HepG2 (cell line): ENCODE measurements at regions not wholly inside any gene's neighbourhood (a gene's known extent, or its start where the extent isn't known, plus 50 kb on each side); places are given as distances from the start of the nearest gene placed in this dataset.
A peak's percentile ranks its signal among the peaks of the same experiment; 100 is the strongest.

ENCODE experiments used
- ATAC-seq: fragments of 200-7000 bp; cut with Tn5 transposase; 3 replicates; pipeline ENCODE4 v1.9.1; 2020; ENCODE audit warnings: mild to moderate bottlenecking, moderate library complexity
- BruUV-seq: library from RNA; stranded (reverse); fragments of 400-500 nt; replicated peaks from 2 replicates; lab custom pipeline; 2021; lab: Mats Ljungman, UMichigan
- CTCF ChIA-PET: fragments of 300-600 bp; formaldehyde crosslinking; extraction: SDS; loops from one replicate; lab custom pipeline; 2021; ENCODE audit warnings: low total read pairs, inconsistent platforms, low intra/inter-chr PET ratio; lab: Yijun Ruan, JAX
- POLR2A ChIA-PET: fragments of 350-600 bp; sonication (Branson Sonifier 250); formaldehyde crosslinking; loops from one replicate; lab custom pipeline; 2020; ENCODE audit warnings: antibody characterized with exemption, inconsistent platforms; lab: Yijun Ruan, JAX
- DNase-seq: peaks from one replicate; pipeline ENCODE4 v3.0.0-alpha.2; 2015; ENCODE audit warnings: low spot score
- FAIRE-seq: peaks from 3 replicates; lab custom pipeline; 2011; peaks lifted over from hg19 to GRCh38; lab: Jason Lieb, UNC
- H2AFZ ChIP-seq: one replicate; pipeline ENCODE4 v1.6.1; 2011; ENCODE audit warnings: low read length, inconsistent platforms
- H3K27ac ChIP-seq: fragments of 300-600 bp; 3 replicates; pipeline ENCODE4 v1.8.0; 2011; ENCODE audit warnings: mixed run types, mild to moderate bottlenecking, mixed read lengths, low read length, inconsistent platforms; ENCODE audit not compliant: insufficient read depth; ENCODE audit errors: extremely low read length
- H3K27me3 ChIP-seq, 2 experiments: fragments of 200-600 bp in 1 of 2; 2 replicates in 1 of 2; 3 replicates in 1 of 2; pipeline versions ENCODE4 v1.6.0 to v1.8.0; 2011; ENCODE audit warnings: low read length in 2 of 2, mild to moderate bottlenecking in 2 of 2, moderate library complexity in 2 of 2, inconsistent platforms in 1 of 2; ENCODE audit not compliant: insufficient read depth in 2 of 2, control insufficient read depth in 1 of 2
- H3K36me3 ChIP-seq, 2 experiments: fragments of 200-600 bp in 1 of 2; replicated peaks in 1 of 2; 2 replicates in 1 of 2; 3 replicates in 1 of 2; pipeline versions ENCODE4 v1.5.1 to v1.8.0; 2011; ENCODE audit warnings: low read length in 2 of 2, inconsistent platforms in 1 of 2; ENCODE audit not compliant: insufficient read depth in 2 of 2, control insufficient read depth in 1 of 2
- H3K4me1 ChIP-seq: 2 replicates; pipeline ENCODE4 v1.5.1; 2012; ENCODE audit warnings: low read length, inconsistent platforms; ENCODE audit not compliant: insufficient read depth
- H3K4me2 ChIP-seq: 2 replicates; pipeline ENCODE4 v1.6.0; 2011; ENCODE audit warnings: low read depth, low read length, inconsistent platforms
- H3K4me3 ChIP-seq, 3 experiments: fragments of 200-600 bp in 1 of 3; sonication (generic), shearing (Covaris generic) in 1 of 3; replicated peaks in 1 of 3; 2 replicates each; pipeline ENCODE4 v1.5.1; 2011 to 2016; ENCODE audit warnings: low read length in 3 of 3, inconsistent platforms in 2 of 3, low read depth in 2 of 3, mild to moderate bottlenecking in 2 of 3, control low read depth in 1 of 3, mixed read lengths in 1 of 3; ENCODE audit not compliant: insufficient read depth in 1 of 3
- H3K79me2 ChIP-seq: one replicate; pipeline ENCODE4 v1.6.1; 2011; ENCODE audit warnings: low read length, inconsistent platforms; ENCODE audit not compliant: insufficient read depth
- H3K9ac ChIP-seq: 2 replicates; pipeline ENCODE4 v1.6.0; 2011; ENCODE audit warnings: mild to moderate bottlenecking, low read depth, low read length, inconsistent platforms; ENCODE audit not compliant: insufficient read depth
- H3K9me3 ChIP-seq: 2 replicates; pipeline ENCODE4 v1.5.1; 2012; ENCODE audit warnings: mild to moderate bottlenecking, low read length
- H4K20me1 ChIP-seq: 2 replicates; pipeline ENCODE4 v1.6.0; 2011; ENCODE audit warnings: inconsistent platforms, mild to moderate bottlenecking, low read length, moderate library complexity; ENCODE audit not compliant: insufficient read depth
- ATAD3A ChIP-seq: sonication (generic); formaldehyde crosslinking; IDR thresholded peaks from 2 replicates; pipeline ENCODE4 v1.4.0; 2020; ENCODE audit warnings: missing genetic modification reagents
- CCDC6 ChIP-seq: sonication (generic); formaldehyde crosslinking; IDR thresholded peaks from 2 replicates; pipeline ENCODE4 v1.8.1; 2022; ENCODE audit warnings: mild to moderate bottlenecking, missing genetic modification reagents, moderate library complexity
- FOXA3 ChIP-seq: IDR thresholded peaks from 2 replicates; pipeline ENCODE4 v1.6.1; 2016; ENCODE audit warnings: missing genetic modification reagents, missing compliant biosample characterization
- FOXO4 ChIP-seq: sonication (generic); formaldehyde crosslinking; conservative IDR thresholded peaks from 2 replicates; pipeline ENCODE4 v1.8.1; 2023; ENCODE audit warnings: missing genetic modification reagents
- NBN ChIP-seq: fragments of 450-650 bp; conservative IDR thresholded peaks from 2 replicates; pipeline ENCODE4 v1.6.1; 2017
- NCOA1 ChIP-seq: sonication (generic); formaldehyde crosslinking; IDR thresholded peaks from 2 replicates; pipeline ENCODE4 v1.9.0; 2021; ENCODE audit warnings: missing genetic modification reagents
- SKI ChIP-seq: fragments of 450-650 bp; IDR thresholded peaks from one replicate; pipeline ENCODE4 v1.6.1; 2018; ENCODE audit warnings: mild to moderate bottlenecking; ENCODE audit not compliant: partially characterized antibody
- TAF15 ChIP-seq: fragments of 200-400 bp; formaldehyde crosslinking; IDR thresholded peaks from one replicate; pipeline ENCODE4 v1.6.1; 2018; ENCODE audit warnings: mild to moderate bottlenecking, low read depth, low read length; ENCODE audit not compliant: poor library complexity, severe bottlenecking
- ZFP36L1 ChIP-seq: sonication (generic); formaldehyde crosslinking; IDR thresholded peaks from 2 replicates; pipeline ENCODE4 v1.8.0; 2022; ENCODE audit warnings: mild to moderate bottlenecking, missing genetic modification reagents, moderate library complexity
- ZFP62 ChIP-seq: sonication (generic); formaldehyde crosslinking; IDR thresholded peaks from 2 replicates; pipeline ENCODE4 v1.4.0; 2020; ENCODE audit warnings: missing genetic modification reagents
- ZNF317 ChIP-seq: sonication (generic); formaldehyde crosslinking; IDR thresholded peaks from 2 replicates; pipeline ENCODE4 v1.5.0; 2020; ENCODE audit warnings: mild to moderate bottlenecking, missing genetic modification reagents
- whole genome bisulfite sequencing: methylation state at CpG from one replicate; pipeline ENCODE4 v1.1.6; 2017; ENCODE audit warnings: low lambda C conversion rate; 5-methylcytosine and 5-hydroxymethylcytosine counted together
- in situ Hi-C: cut with HindIII; loops from 2 replicates; pipeline ENCODE4 v1.10.0; 2017; ENCODE audit warnings: low pct_unique_long_range_greater_than_20kb; ENCODE audit not compliant: extremely low pct_ligation_motif_present
- intact Hi-C: fragments of 100-400 bp; cut with micrococcal nuclease; formaldehyde crosslinking; loops from one replicate; pipeline ENCODE4 v1.10.0; 2022; ENCODE audit not compliant: unreplicated experiment
- TF ChIP-seq, protein P1 (sequence below): sonication (generic); formaldehyde crosslinking; IDR thresholded peaks from 2 replicates; pipeline ENCODE4 v1.4.0; 2020; ENCODE audit warnings: low read depth, mild to moderate bottlenecking, missing genetic modification reagents
- TF ChIP-seq, protein P2 (sequence below): IDR thresholded peaks from 2 replicates; pipeline ENCODE4 v1.6.1; 2018; ENCODE audit warnings: missing genetic modification reagents, mild to moderate bottlenecking, missing compliant biosample characterization

GRCh38 chr10:109454691-109455090 lies 468.6 kb downstream of the XPNPEP1 start:
- FAIRE-seq = no peak
- no peak for ATAC-seq
- TF ChIP-seq ZNF317 (CRISPR knock-in tag) = no peak
- TF ChIP-seq FOXO4 (CRISPR knock-in tag) = no peak

DNA sequence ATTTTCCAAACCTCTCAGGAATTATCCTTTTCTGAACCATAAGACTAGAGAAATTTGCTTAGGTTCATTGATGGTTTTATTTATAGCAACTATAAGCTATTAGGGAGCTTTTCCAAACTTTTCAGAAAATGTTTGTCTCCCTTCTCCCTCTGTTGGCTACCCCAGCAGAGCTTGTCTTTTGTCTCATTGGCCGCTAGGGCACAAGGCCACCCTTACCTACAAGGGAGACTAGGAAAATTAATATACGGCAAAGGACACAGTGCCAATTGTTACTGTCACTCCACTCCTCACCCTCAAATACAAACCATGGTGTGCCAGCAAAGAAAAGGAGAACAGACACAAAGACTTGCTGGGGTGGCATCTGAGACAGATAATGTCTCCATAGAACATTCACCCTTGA lies 471.4 kb downstream of the XPNPEP1 start:
- TF ChIP-seq NBN = no peak
- no peak for TF ChIP-seq TAF15
- TF ChIP-seq CCDC6 = no peak
- no peak for TF ChIP-seq FOXA3 (CRISPR knock-in tag)
- no peak for TF ChIP-seq ZFP36L1
- TF ChIP-seq NCOA1 (CRISPR knock-in tag) = no peak
- TF ChIP-seq, protein P1, sequence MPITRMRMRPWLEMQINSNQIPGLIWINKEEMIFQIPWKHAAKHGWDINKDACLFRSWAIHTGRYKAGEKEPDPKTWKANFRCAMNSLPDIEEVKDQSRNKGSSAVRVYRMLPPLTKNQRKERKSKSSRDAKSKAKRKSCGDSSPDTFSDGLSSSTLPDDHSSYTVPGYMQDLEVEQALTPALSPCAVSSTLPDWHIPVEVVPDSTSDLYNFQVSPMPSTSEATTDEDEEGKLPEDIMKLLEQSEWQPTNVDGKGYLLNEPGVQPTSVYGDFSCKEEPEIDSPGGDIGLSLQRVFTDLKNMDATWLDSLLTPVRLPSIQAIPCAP = no peak
- TF ChIP-seq SKI = no peak
- TF ChIP-seq, protein P2, sequence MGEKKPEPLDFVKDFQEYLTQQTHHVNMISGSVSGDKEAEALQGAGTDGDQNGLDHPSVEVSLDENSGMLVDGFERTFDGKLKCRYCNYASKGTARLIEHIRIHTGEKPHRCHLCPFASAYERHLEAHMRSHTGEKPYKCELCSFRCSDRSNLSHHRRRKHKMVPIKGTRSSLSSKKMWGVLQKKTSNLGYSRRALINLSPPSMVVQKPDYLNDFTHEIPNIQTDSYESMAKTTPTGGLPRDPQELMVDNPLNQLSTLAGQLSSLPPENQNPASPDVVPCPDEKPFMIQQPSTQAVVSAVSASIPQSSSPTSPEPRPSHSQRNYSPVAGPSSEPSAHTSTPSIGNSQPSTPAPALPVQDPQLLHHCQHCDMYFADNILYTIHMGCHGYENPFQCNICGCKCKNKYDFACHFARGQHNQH = no peak
- TF ChIP-seq ATAD3A (CRISPR knock-in tag) = no peak
- no peak for TF ChIP-seq ZFP62 (CRISPR knock-in tag)
- no peak overlapping the region for H3K4me3 ChIP-seq
- intact Hi-C loops = no loop called here
- H3K36me3 ChIP-seq = no peaks in the 10 kb centered on the region
- H3K27me3 ChIP-seq = peaks cover 0 to 2% of the 10 kb centered on the region in 2 experiments; a peak in 1 of 5 replicates
- no peak overlapping the region for H3K9ac ChIP-seq
- H2AFZ ChIP-seq = no peak overlapping the region
- in situ Hi-C loops = no loop called here
- H3K9me3 ChIP-seq = no peaks in the 10 kb centered on the region
- POLR2A ChIA-PET = no interaction called here
- 0% methylated on average over 2 of the region's 2 CpGs for WGBS
- BruUV-seq = no TSS peak
- CTCF ChIA-PET = no interaction called here
- no peak overlapping the region for H3K27ac ChIP-seq
- no peaks in the 10 kb centered on the region for H3K4me1 ChIP-seq
- no peak for DNase-seq
- peak; percentile 69 for ATAC-seq
- no peaks in the 10 kb centered on the region for H3K79me2 ChIP-seq
- no peaks in the 10 kb centered on the region for H4K20me1 ChIP-seq
- H3K4me2 ChIP-seq = no peak overlapping the region
- no peak for FAIRE-seq

More at GRCh38 chr10:109454691-109455090, 468.6 kb downstream of the XPNPEP1 start:
- H3K4me1 ChIP-seq = no peaks in the 10 kb centered on the region
- no TSS peak for BruUV-seq
- POLR2A ChIA-PET = no interaction called here
- H3K4me3 ChIP-seq = no peak overlapping the region
- CTCF ChIA-PET = no interaction called here
- intact Hi-C loops = no loop called here
- H3K27ac ChIP-seq = no peak overlapping the region
- no peaks in the 10 kb centered on the region for H4K20me1 ChIP-seq
- no peaks in the 10 kb centered on the region for H3K9me3 ChIP-seq
- peaks cover 0 to 2% of the 10 kb centered on the region in 2 experiments; a peak in 1 of 5 replicates for H3K27me3 ChIP-seq
- no peak overlapping the region for H3K9ac ChIP-seq
- no peak overlapping the region for H3K4me2 ChIP-seq
- no peaks in the 10 kb centered on the region for H3K36me3 ChIP-seq
- DNase-seq = no peak
- H3K79me2 ChIP-seq = no peaks in the 10 kb centered on the region
- 0% methylated on average over 1 of the region's 1 CpG for WGBS
- in situ Hi-C loops = no loop called here
- H2AFZ ChIP-seq = no peak overlapping the region
